RWPE2 (cell line): ENCODE measurements at regions not wholly inside any gene's neighbourhood (a gene's known extent, or its start where the extent isn't known, plus 50 kb on each side); places are given as distances from the start of the nearest gene placed in this dataset.
"Not testable (repeated sequence)": the region's sequence is repeated elsewhere in the genome, so short reads cannot be mapped to it uniquely, and the experiment has no call there.

Source experiments
- ATAC-seq: fragments of 200-7000 bp; cut with Tn5 transposase; 3 replicates; pipeline ENCODE4 v1.9.1; 2021; ENCODE audit warnings: low read depth
- DNase-seq: peaks from one replicate; pipeline ENCODE4 v3.0.0-alpha.2; 2020; ENCODE audit warnings: low spot score
- H3K27ac ChIP-seq: fragments of 450-650 bp; 2 replicates; pipeline ENCODE4 v1.5.1; 2017; ENCODE audit warnings: mild to moderate bottlenecking; ENCODE audit not compliant: poor library complexity, severe bottlenecking
- H3K27me3 ChIP-seq: fragments of 250-450 bp; sonication (Bioruptor Pico); 2 replicates; pipeline ENCODE4 v1.5.1; 2021; ENCODE audit warnings: mild to moderate bottlenecking, moderate library complexity; ENCODE audit not compliant: insufficient read depth, poor library complexity, severe bottlenecking
- H3K36me3 ChIP-seq: fragments of 250-450 bp; sonication (Bioruptor Pico); 2 replicates; pipeline ENCODE4 v1.5.1; 2020; ENCODE audit warnings: low read depth, mild to moderate bottlenecking, moderate library complexity
- H3K4me1 ChIP-seq: fragments of 250-450 bp; sonication (Bioruptor Pico); 2 replicates; pipeline ENCODE4 v1.5.1; 2021; ENCODE audit warnings: mild to moderate bottlenecking, moderate library complexity; ENCODE audit not compliant: insufficient read depth, poor library complexity, severe bottlenecking
- H3K4me3 ChIP-seq: fragments of 250-450 bp; sonication (Bioruptor Pico); 2 replicates; pipeline ENCODE4 v1.5.1; 2021; ENCODE audit warnings: mild to moderate bottlenecking, moderate library complexity; ENCODE audit not compliant: severe bottlenecking
- H3K9me3 ChIP-seq: fragments of 250-450 bp; sonication (Bioruptor Pico); 2 replicates; pipeline ENCODE4 v1.5.1; 2021; ENCODE audit warnings: mild to moderate bottlenecking, moderate library complexity; ENCODE audit not compliant: severe bottlenecking
- CTCF ChIP-seq: fragments of 450-650 bp; IDR thresholded peaks from one replicate; pipeline ENCODE4 v1.5.1; 2017; ENCODE audit warnings: mild to moderate bottlenecking, moderate library complexity; ENCODE audit not compliant: poor library complexity, severe bottlenecking

- H3K27ac ChIP-seq: no peak overlapping the region
- H3K36me3 ChIP-seq: no peaks in the 10 kb centered on the region
- H3K9me3 ChIP-seq: no peaks in the 10 kb centered on the region
- H3K4me1 ChIP-seq: no peaks in the 10 kb centered on the region
- no peak for TF ChIP-seq CTCF
- no peak for DNase-seq
- no peak overlapping the region for H3K4me3 ChIP-seq
- no peak for ATAC-seq
- no peaks in the 10 kb centered on the region for H3K27me3 ChIP-seq
Observed at GRCh38 chr4:67275179-67275750, 270.0 kb downstream of the CENPC start.

GRCh38 chr4:67274671-67275070, 270.6 kb downstream of the CENPC start:
- not testable (repeated sequence) for H3K4me1 ChIP-seq, H3K36me3 ChIP-seq, H3K4me3 ChIP-seq, H3K9me3 ChIP-seq, ATAC-seq, DNase-seq, H3K27me3 ChIP-seq, H3K27ac ChIP-seq

- TF ChIP-seq CTCF: no peak
- no peak overlapping the region for H3K4me3 ChIP-seq
- DNase-seq (no peak), ATAC-seq (no peak)
- no peaks in the 10 kb centered on the region for H3K27me3 ChIP-seq
- H3K36me3 ChIP-seq: no peaks in the 10 kb centered on the region
- no peaks in the 10 kb centered on the region for H3K9me3 ChIP-seq
- H3K27ac ChIP-seq: no peak overlapping the region
- H3K4me1 ChIP-seq: no peaks in the 10 kb centered on the region
Observed at GRCh38 chr4:67273666-67274065, 271.6 kb downstream of the CENPC start.

- Histone ChIP-seq H3K9me3 (no peaks in the 10 kb centered on the region), H3K27me3 (no peaks in the 10 kb centered on the region), H3K4me3 (no peak overlapping the region), H3K36me3 (no peaks in the 10 kb centered on the region), H3K27ac (no peak overlapping the region), H3K4me1 (no peaks in the 10 kb centered on the region)
- DNase-seq: no peak
- ATAC-seq: no peak
- TF ChIP-seq CTCF: no peak
Observed at GRCh38 chr4:67261971-67262370, 283.3 kb downstream of the CENPC start.

- Histone ChIP-seq H3K4me3 (no peak overlapping the region), H3K36me3 (no peaks in the 10 kb centered on the region), H3K9me3 (no peaks in the 10 kb centered on the region), H3K27me3 (no peaks in the 10 kb centered on the region), H3K4me1 (no peaks in the 10 kb centered on the region), H3K27ac (no peak overlapping the region)
- no peak for ATAC-seq
- TF ChIP-seq CTCF: no peak
- no peak for DNase-seq
Observed at GRCh38 chr4:67256388-67257043, 288.8 kb downstream of the CENPC start.
